HepG2 (cell line): ENCODE measurements at regions not wholly inside any gene's neighbourhood (a gene's known extent, or its start where the extent isn't known, plus 50 kb on each side); places are given as distances from the start of the nearest gene placed in this dataset.
A peak's percentile ranks its signal among the peaks of the same experiment; 100 is the strongest.

Experiments
- DZIP1 ChIP-seq: sonication (generic); formaldehyde crosslinking; IDR thresholded peaks from 2 replicates; pipeline ENCODE4 v1.5.0; 2020; ENCODE audit warnings: mild to moderate bottlenecking, missing genetic modification reagents
- HOXA7 ChIP-seq: sonication (generic); formaldehyde crosslinking; IDR thresholded peaks from 2 replicates; pipeline ENCODE4 v1.8.1; 2022; ENCODE audit warnings: mild to moderate bottlenecking, missing genetic modification reagents, moderate library complexity
- LRRFIP1 ChIP-seq: sonication (generic); formaldehyde crosslinking; conservative IDR thresholded peaks from 2 replicates; pipeline ENCODE4 v1.4.0; 2020; ENCODE audit warnings: missing genetic modification reagents
- MIER3 ChIP-seq: IDR thresholded peaks from 2 replicates; pipeline ENCODE4 v1.6.1; 2016; ENCODE audit warnings: missing compliant biosample characterization, borderline replicate concordance
- POGK ChIP-seq: sonication (generic); formaldehyde crosslinking; conservative IDR thresholded peaks from 2 replicates; pipeline ENCODE4 v1.8.0; 2022; ENCODE audit warnings: mild to moderate bottlenecking, moderate library complexity, missing genetic modification reagents
- PRPF4 ChIP-seq: fragments of 200-400 bp; formaldehyde crosslinking; IDR thresholded peaks from 2 replicates; pipeline ENCODE4 v1.6.1; 2016; ENCODE audit warnings: low read length, low read depth; ENCODE audit not compliant: poor library complexity, severe bottlenecking
- RELA ChIP-seq: sonication (generic); formaldehyde crosslinking; IDR thresholded peaks from 2 replicates; pipeline ENCODE4 v1.4.0; 2020; ENCODE audit warnings: missing genetic modification reagents
- REPIN1 ChIP-seq: sonication (generic); formaldehyde crosslinking; IDR thresholded peaks from 2 replicates; pipeline ENCODE4 v1.8.0; 2022; ENCODE audit warnings: missing genetic modification reagents, low read depth, mild to moderate bottlenecking, borderline replicate concordance
- ZNF512 ChIP-seq: sonication (generic); formaldehyde crosslinking; IDR thresholded peaks from 2 replicates; pipeline ENCODE4 v1.4.0; 2020; ENCODE audit warnings: mild to moderate bottlenecking, missing genetic modification reagents
- ZNF557 ChIP-seq: sonication (generic); formaldehyde crosslinking; IDR thresholded peaks from 2 replicates; pipeline ENCODE4 v1.4.0; 2020; ENCODE audit warnings: missing genetic modification reagents
- ZNF749 ChIP-seq: sonication (generic); formaldehyde crosslinking; IDR thresholded peaks from 2 replicates; pipeline ENCODE4 v1.8.0; 2022; ENCODE audit warnings: mild to moderate bottlenecking, missing genetic modification reagents, moderate library complexity, borderline replicate concordance
- TF ChIP-seq, protein P1 (sequence below): sonication (generic); formaldehyde crosslinking; IDR thresholded peaks from 2 replicates; pipeline ENCODE4 v1.8.0; 2022; ENCODE audit warnings: mild to moderate bottlenecking, missing genetic modification reagents, borderline replicate concordance
- TF ChIP-seq, protein P2 (sequence below): sonication (generic); formaldehyde crosslinking; IDR thresholded peaks from 2 replicates; pipeline ENCODE4 v1.5.1; 2020; ENCODE audit warnings: mild to moderate bottlenecking, missing genetic modification reagents

- TF ChIP-seq POGK = 0 out of 2 replicates have a peak, but pooled peaks have one; percentile 77
- peak; percentile 17; the same call in 1 of the 2 replicates for TF ChIP-seq MIER3 (CRISPR knock-in tag)
- no peak for TF ChIP-seq ZNF512 (CRISPR knock-in tag)
- TF ChIP-seq ZNF557 (CRISPR knock-in tag) = no peak
- TF ChIP-seq HOXA7 = no peak
- TF ChIP-seq LRRFIP1 = 0 out of 2 replicates have a peak, but pooled peaks have one; percentile 9
- no peak for TF ChIP-seq RELA (CRISPR knock-in tag)
- TF ChIP-seq, protein P1, sequence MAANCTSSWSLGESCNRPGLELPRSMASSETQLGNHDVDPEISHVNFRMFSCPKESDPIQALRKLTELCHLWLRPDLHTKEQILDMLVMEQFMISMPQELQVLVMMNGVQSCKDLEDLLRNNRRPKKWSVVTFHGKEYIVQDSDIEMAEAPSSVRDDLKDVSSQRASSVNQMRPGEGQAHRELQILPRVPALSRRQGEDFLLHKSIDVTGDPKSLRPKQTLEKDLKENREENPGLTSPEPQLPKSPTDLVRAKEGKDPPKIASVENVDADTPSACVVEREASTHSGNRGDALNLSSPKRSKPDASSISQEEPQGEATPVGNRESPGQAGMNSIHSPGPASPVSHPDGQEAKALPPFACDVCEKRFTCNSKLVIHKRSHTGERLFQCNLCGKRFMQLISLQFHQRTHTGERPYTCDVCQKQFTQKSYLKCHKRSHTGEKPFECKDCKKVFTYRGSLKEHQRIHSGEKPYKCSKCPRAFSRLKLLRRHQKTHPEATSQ = peak; percentile 78; the same call in 1 of the 2 replicates
- TF ChIP-seq, protein P2, sequence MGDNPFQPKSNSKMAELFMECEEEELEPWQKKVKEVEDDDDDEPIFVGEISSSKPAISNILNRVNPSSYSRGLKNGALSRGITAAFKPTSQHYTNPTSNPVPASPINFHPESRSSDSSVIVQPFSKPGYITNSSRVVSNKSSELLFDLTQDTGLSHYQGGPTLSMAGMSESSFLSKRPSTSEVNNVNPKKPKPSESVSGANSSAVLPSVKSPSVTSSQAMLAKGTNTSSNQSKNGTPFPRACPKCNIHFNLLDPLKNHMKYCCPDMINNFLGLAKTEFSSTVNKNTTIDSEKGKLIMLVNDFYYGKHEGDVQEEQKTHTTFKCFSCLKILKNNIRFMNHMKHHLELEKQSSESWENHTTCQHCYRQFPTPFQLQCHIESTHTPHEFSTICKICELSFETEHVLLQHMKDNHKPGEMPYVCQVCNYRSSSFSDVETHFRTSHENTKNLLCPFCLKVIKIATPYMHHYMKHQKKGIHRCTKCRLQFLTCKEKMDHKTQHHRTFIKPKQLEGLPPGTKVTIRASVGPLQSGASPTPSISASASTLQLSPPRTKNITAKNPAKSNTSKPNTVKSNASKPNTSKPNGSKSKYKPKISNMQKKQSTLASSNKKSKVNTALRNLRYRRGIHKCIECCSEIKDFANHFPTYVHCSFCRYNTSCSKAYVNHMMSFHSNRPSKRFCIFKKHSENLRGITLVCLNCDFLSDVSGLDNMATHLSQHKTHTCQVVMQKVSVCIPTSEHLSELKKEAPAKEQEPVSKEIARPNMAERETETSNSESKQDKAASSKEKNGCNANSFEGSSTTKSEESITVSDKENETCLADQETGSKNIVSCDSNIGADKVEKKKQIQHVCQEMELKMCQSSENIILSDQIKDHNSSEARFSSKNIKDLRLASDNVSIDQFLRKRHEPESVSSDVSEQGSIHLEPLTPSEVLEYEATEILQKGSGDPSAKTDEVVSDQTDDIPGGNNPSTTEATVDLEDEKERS (CRISPR knock-in tag) = peak; percentile 71; the same call in 1 of the 2 replicates
- TF ChIP-seq REPIN1 (CRISPR knock-in tag) = peak; percentile 18; the same call in 1 of the 2 replicates
- peak; percentile 37; the same call in 1 of the 2 replicates for TF ChIP-seq ZNF749 (CRISPR knock-in tag)
- no peak for TF ChIP-seq PRPF4
- TF ChIP-seq DZIP1 (CRISPR knock-in tag) = no peak
These were observed 60.6 kb upstream of the CRYM start (continued) for GRCh38 chr16:21338537-21339268.
